Nephron (organoid): ENCODE measurements at regions not wholly inside any gene's neighbourhood (a gene's known extent, or its start where the extent isn't known, plus 50 kb on each side); places are given as distances from the start of the nearest gene placed in this dataset.

Experiments
- H3K27ac Mint-ChIP-seq, 3 experiments: 2 replicates each; pipeline ENCODE4 v1.8.0; 2020; ENCODE audit warnings: mixed read lengths in 3 of 3, mild to moderate bottlenecking in 2 of 3, moderate library complexity in 1 of 3
- H3K27me3 Mint-ChIP-seq: 2 replicates; pipeline ENCODE4 v1.8.0; 2021; ENCODE audit warnings: low read depth, mild to moderate bottlenecking, moderate library complexity, mixed read lengths
- H3K36me3 Mint-ChIP-seq: 2 replicates; pipeline ENCODE4 v1.8.0; 2020; ENCODE audit warnings: low read depth, mixed read lengths
- H3K4me1 Mint-ChIP-seq: 2 replicates; pipeline ENCODE4 v1.8.0; 2020; ENCODE audit warnings: mixed read lengths
- H3K4me3 Mint-ChIP-seq, 3 experiments: 2 replicates each; pipeline ENCODE4 v1.8.0; 2020; ENCODE audit warnings: mild to moderate bottlenecking in 3 of 3, mixed read lengths in 3 of 3, moderate library complexity in 2 of 3
- H3K9me3 Mint-ChIP-seq: 2 replicates; pipeline ENCODE4 v1.8.0; 2020; ENCODE audit warnings: mixed read lengths
- TF ChIP-seq, protein P1 (sequence below), 3 experiments: fragments of 200-600 bp; sonication (generic); IDR thresholded peaks; one replicate each; pipeline ENCODE4 v1.5.0; 2021; ENCODE audit warnings: antibody characterized with exemption in 3 of 3; ENCODE audit not compliant: unreplicated experiment in 3 of 3

DNA sequence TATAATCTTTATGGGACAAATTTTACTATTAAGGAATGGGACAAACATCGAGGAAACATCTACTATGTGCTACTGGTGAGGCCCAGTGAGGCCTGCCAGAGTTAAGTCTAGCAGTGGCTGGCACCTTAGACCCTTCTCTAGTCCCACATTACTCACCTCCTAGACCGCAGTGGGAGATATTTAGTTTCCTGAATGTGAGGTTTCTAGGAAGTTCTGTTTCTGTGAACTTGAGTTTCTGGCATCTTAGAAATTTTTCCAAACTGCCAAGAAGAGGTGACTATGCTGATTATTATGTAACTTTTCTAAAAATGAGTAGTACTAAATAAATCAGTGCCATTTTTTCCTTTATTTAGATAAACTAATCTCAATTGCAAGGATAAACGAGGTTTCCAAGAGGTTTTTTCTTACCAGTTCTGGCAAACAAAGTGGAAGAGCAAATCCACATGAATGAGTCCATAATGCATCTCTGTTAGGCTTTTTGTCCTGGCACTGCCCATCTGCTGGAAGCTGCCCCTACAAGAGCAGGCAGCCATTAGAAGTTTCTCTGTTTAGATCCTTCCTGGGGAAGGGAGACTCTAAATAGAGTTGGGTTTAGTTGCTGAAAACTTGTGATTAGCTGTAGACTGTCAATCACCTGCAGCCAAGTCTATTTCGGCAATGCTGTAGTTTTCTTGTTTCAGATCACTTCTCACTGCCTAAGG is 348.7 kb downstream of the MAN2A1 start:
- H3K9me3 Mint-ChIP-seq: peaks cover 27% of the 10 kb centered on the region
- no peaks in the 10 kb centered on the region for H3K27me3 Mint-ChIP-seq
- no peaks in the 10 kb centered on the region for H3K36me3 Mint-ChIP-seq
- TF ChIP-seq, protein P1, sequence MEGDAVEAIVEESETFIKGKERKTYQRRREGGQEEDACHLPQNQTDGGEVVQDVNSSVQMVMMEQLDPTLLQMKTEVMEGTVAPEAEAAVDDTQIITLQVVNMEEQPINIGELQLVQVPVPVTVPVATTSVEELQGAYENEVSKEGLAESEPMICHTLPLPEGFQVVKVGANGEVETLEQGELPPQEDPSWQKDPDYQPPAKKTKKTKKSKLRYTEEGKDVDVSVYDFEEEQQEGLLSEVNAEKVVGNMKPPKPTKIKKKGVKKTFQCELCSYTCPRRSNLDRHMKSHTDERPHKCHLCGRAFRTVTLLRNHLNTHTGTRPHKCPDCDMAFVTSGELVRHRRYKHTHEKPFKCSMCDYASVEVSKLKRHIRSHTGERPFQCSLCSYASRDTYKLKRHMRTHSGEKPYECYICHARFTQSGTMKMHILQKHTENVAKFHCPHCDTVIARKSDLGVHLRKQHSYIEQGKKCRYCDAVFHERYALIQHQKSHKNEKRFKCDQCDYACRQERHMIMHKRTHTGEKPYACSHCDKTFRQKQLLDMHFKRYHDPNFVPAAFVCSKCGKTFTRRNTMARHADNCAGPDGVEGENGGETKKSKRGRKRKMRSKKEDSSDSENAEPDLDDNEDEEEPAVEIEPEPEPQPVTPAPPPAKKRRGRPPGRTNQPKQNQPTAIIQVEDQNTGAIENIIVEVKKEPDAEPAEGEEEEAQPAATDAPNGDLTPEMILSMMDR (IDR thresholded peaks at IDR 0.05; ENCODE audit: unreplicated experiment in 3 of 3): no peak
- peaks cover 15% of the 10 kb centered on the region for H3K4me1 Mint-ChIP-seq
- H3K27ac Mint-ChIP-seq: no peak overlapping the region
- H3K4me3 Mint-ChIP-seq: no peak overlapping the region

DNA sequence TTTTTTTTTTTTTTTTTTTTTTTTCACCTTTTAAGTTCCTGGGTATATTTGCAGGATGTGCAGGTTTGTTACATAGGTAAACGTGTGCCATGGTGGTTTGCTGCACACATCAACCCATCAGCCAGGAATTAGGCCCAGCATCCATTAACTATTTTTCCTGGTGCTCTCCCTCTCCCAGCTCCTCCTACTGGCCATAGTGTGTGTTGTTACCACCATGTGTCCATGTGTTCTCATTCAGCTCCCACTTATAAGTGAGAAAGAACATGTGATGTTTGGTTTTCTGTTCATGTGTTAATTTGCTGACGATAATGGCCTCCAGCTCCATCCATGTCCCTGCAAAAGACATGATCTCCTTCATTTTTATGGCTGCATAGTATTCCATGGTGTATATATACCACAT is 350.5 kb downstream of the MAN2A1 start:
- Mint-ChIP-seq H3K27ac (no peak overlapping the region), H3K4me1 (no peaks in the 10 kb centered on the region)

DNA sequence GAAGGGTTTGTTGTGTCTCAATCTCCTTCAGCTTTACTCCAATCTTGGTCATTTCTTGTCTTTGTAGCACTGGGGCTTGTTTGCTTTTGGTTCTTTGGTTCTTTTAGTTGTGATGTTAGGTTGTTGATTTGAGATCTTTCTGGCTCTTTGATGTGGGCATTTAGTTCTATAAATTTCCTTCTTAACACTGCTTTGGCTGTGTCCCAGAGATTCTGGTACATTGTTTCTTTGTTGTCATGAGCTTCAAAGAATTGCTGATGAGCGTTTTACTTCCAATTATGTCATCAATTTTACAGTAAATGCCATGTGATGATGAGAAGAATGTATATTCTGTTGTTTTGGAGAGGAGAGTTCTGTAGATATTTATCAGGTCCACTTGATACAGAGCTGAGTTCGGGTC is 353.3 kb downstream of the MAN2A1 start:
- H3K36me3 Mint-ChIP-seq: peaks cover 6% of the 10 kb centered on the region
- H3K27ac Mint-ChIP-seq: no peak overlapping the region
- H3K9me3 Mint-ChIP-seq: peaks cover 43% of the 10 kb centered on the region
- no peaks in the 10 kb centered on the region for H3K4me1 Mint-ChIP-seq
- H3K27me3 Mint-ChIP-seq: no peaks in the 10 kb centered on the region
- TF ChIP-seq, protein P1 (IDR thresholded peaks at IDR 0.05; ENCODE audit: unreplicated experiment in 3 of 3): no peak
- no peak overlapping the region for H3K4me3 Mint-ChIP-seq

More for the DNA sequence above, 350.5 kb downstream of the MAN2A1 start:
- Mint-ChIP-seq H3K27me3 (no peaks in the 10 kb centered on the region), H3K4me3 (no peak overlapping the region), H3K9me3 (peaks cover 38% of the 10 kb centered on the region), H3K36me3 (peaks cover 6% of the 10 kb centered on the region)
- TF ChIP-seq, protein P1 (IDR thresholded peaks at IDR 0.05; ENCODE audit: unreplicated experiment in 3 of 3): no peak

DNA sequence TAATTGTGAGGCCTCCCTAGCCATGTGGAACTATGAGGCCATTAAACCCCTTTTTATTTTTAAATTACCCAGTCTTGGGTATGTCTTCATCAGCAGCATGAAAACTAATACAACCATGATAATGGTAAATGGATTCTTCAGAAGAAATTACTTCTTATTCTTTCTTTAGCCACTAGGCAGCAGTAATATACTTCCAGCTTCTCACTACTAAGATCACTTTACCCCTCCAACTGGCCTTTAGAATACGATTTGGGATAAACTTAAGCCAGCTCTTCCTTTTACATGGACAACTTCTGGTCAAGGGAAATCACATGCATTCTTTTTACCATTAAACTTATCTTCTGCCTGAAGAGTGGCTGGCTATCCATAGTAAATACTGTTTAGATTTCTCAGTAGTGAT is 355.4 kb downstream of the MAN2A1 start:
- H3K4me1 Mint-ChIP-seq: no peaks in the 10 kb centered on the region
- TF ChIP-seq, protein P1 (IDR thresholded peaks at IDR 0.05; ENCODE audit: unreplicated experiment in 3 of 3): no peak
- H3K9me3 Mint-ChIP-seq: peaks cover 38% of the 10 kb centered on the region
- H3K27me3 Mint-ChIP-seq: no peaks in the 10 kb centered on the region
- no peak overlapping the region for H3K27ac Mint-ChIP-seq
- peaks cover 6% of the 10 kb centered on the region for H3K36me3 Mint-ChIP-seq
- H3K4me3 Mint-ChIP-seq: no peak overlapping the region

DNA sequence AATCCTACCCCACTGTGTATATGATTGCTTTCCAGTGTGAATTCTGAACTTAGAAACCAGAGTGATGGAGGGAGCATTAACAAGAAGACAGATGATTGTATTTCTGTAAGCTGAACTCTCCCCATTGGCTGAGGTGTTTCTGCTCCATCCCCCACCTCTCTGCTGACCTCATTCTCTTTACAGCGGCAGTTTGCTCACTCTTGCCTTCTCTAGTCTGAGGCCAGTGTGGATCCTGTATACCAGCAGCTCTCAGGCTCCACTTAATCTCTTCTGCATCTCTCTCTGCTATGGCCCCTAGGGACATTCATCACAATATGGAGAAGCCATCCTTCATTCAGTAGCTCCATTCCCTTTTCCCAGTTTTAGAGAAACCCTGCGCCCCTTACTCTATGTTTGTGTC is 358.8 kb downstream of the MAN2A1 start:
- Mint-ChIP-seq H3K9me3 (peaks cover 15% of the 10 kb centered on the region), H3K4me1 (no peaks in the 10 kb centered on the region), H3K27me3 (no peaks in the 10 kb centered on the region), H3K4me3 (no peak overlapping the region), H3K27ac (no peak overlapping the region), H3K36me3 (peaks cover 6% of the 10 kb centered on the region)
- TF ChIP-seq, protein P1 (IDR thresholded peaks at IDR 0.05; ENCODE audit: unreplicated experiment in 3 of 3): no peak

DNA sequence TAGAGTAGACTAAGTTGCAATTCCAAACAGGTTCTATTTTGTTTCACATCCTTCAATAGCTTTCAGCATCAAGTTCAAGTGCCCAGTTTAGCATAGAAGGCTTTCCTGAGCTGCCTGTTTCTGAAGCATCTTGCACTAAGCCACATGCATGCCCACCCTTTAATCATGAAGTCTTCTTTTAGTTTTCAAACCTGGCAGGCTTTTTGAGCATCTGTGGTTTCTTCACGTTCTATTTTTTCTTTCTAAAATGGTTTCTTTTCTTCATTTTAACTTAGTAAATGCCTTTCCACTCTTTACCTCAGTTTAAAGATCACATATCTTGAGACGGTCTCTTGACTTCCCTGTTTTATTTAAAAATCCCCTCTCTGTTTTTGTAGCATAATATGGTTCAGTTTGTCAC is 360.1 kb downstream of the MAN2A1 start:
- peaks cover 8% of the 10 kb centered on the region for H3K9me3 Mint-ChIP-seq
- TF ChIP-seq, protein P1 (IDR thresholded peaks at IDR 0.05; ENCODE audit: unreplicated experiment in 3 of 3): no peak
- H3K4me3 Mint-ChIP-seq: no peak overlapping the region
- no peaks in the 10 kb centered on the region for H3K27me3 Mint-ChIP-seq
- peaks cover 3% of the 10 kb centered on the region for H3K36me3 Mint-ChIP-seq
- peaks cover 11% of the 10 kb centered on the region for H3K4me1 Mint-ChIP-seq
- no peak overlapping the region for H3K27ac Mint-ChIP-seq
